ENCODE measurements at regions not wholly inside any gene's neighbourhood (a gene's known extent, or its start where the extent isn't known, plus 50 kb on each side); places are given as distances from the start of the nearest gene placed in this dataset.

- TF ChIP-seq CTCF (IDR thresholded peaks at IDR 0.05) (no peak), EP300 (IDR thresholded peaks at IDR 0.05) (no peak), POLR2AphosphoS5 (IDR thresholded peaks at IDR 0.05) (no peak), POLR2A (IDR thresholded peaks at IDR 0.05) (no peak)
- WGBS, result 75% methylated on average over 3 of the region's 3 CpGs
- H3K27ac ChIP-seq, result no peak overlapping the region
- no peak for DNase-seq (ENCODE audit: low spot score in 2 of 2)
- no peak overlapping the region for H3K4me3 ChIP-seq
- H3K9me3 ChIP-seq, result no peaks in the 10 kb centered on the region
- no peaks in the 10 kb centered on the region for H3K4me1 ChIP-seq
- H3K36me3 ChIP-seq, result no peaks in the 10 kb centered on the region
- peaks cover 7% of the 10 kb centered on the region for H3K27me3 ChIP-seq
These were observed 319.1 kb downstream of the TRIB2 start for GRCh38 chr2:13035866-13036265.

GRCh38 chr2:13040043-13040442, 323.3 kb downstream of the TRIB2 start:
- H3K9me3 ChIP-seq, result no peaks in the 10 kb centered on the region
- 69% methylated on average over 7 of the region's 13 CpGs for WGBS

GRCh38 chr2:13046557-13047165, 329.9 kb downstream of the TRIB2 start:
- Histone ChIP-seq H3K27ac (no peak overlapping the region), H3K4me3 (no peak overlapping the region), H3K27me3 (no peaks in the 10 kb centered on the region), H3K4me1 (no peaks in the 10 kb centered on the region), H3K9me3 (no peaks in the 10 kb centered on the region), H3K36me3 (no peaks in the 10 kb centered on the region)
- 50% methylated on average over 2 of the region's 2 CpGs for WGBS
- no peak for TF ChIP-seq POLR2AphosphoS5 (IDR thresholded peaks at IDR 0.05)
- TF ChIP-seq POLR2A (IDR thresholded peaks at IDR 0.05), result no peak
- TF ChIP-seq CTCF (IDR thresholded peaks at IDR 0.05), result peak in 1 of 2 donors; percentile 25
- no peak for DNase-seq (ENCODE audit: low spot score in 2 of 2)

More at GRCh38 chr2:13040043-13040442, 323.3 kb downstream of the TRIB2 start:
- Histone ChIP-seq H3K27ac (no peak overlapping the region), H3K4me3 (no peak overlapping the region), H3K36me3 (no peaks in the 10 kb centered on the region), H3K27me3 (peaks cover 7% of the 10 kb centered on the region), H3K4me1 (no peaks in the 10 kb centered on the region)
- DNase-seq (ENCODE audit: low spot score in 2 of 2), result peak in 1 of 2 donors; percentile 53
- TF ChIP-seq POLR2AphosphoS5 (IDR thresholded peaks at IDR 0.05) (no peak), POLR2A (IDR thresholded peaks at IDR 0.05) (no peak), EP300 (IDR thresholded peaks at IDR 0.05) (no peak), CTCF (IDR thresholded peaks at IDR 0.05) (no peak)

- no peaks in the 10 kb centered on the region for H3K9me3 ChIP-seq
- H3K27me3 ChIP-seq, result peaks cover 4% of the 10 kb centered on the region
- H3K4me1 ChIP-seq, result no peaks in the 10 kb centered on the region
- TF ChIP-seq POLR2A (IDR thresholded peaks at IDR 0.05) (no peak), EP300 (IDR thresholded peaks at IDR 0.05) (no peak), POLR2AphosphoS5 (IDR thresholded peaks at IDR 0.05) (no peak)
- H3K36me3 ChIP-seq, result no peaks in the 10 kb centered on the region
- no peak overlapping the region for H3K4me3 ChIP-seq
- DNase-seq (ENCODE audit: low spot score in 2 of 2), result no peak
- H3K27ac ChIP-seq, result no peak overlapping the region
These were observed 334.0 kb downstream of the TRIB2 start for GRCh38 chr2:13050764-13051163.

GRCh38 chr2:13052547-13052946, 335.8 kb downstream of the TRIB2 start:
- Histone ChIP-seq H3K4me1 (no peaks in the 10 kb centered on the region), H3K9me3 (no peaks in the 10 kb centered on the region), H3K36me3 (no peaks in the 10 kb centered on the region), H3K27ac (no peak overlapping the region), H3K4me3 (no peak overlapping the region), H3K27me3 (peaks cover 4% of the 10 kb centered on the region)
- TF ChIP-seq POLR2A (IDR thresholded peaks at IDR 0.05), result no peak
- no peak for DNase-seq (ENCODE audit: low spot score in 2 of 2)
- 31% methylated on average over 4 of the region's 4 CpGs for WGBS

GRCh38 chr2:13056259-13056843, 339.6 kb downstream of the TRIB2 start:
- peak in 1 of 2 donors; percentile 27 for TF ChIP-seq CTCF (IDR thresholded peaks at IDR 0.05)
- no peak for TF ChIP-seq POLR2AphosphoS5 (IDR thresholded peaks at IDR 0.05)
- no peak for TF ChIP-seq POLR2A (IDR thresholded peaks at IDR 0.05)
- no peak for DNase-seq (ENCODE audit: low spot score in 2 of 2)
- WGBS, result 34% methylated on average over 3 of the region's 3 CpGs

More at GRCh38 chr2:13056259-13056843, 339.6 kb downstream of the TRIB2 start:
- Histone ChIP-seq H3K4me3 (no peak overlapping the region), H3K27ac (no peak overlapping the region), H3K4me1 (no peaks in the 10 kb centered on the region), H3K27me3 (peaks cover 4% of the 10 kb centered on the region), H3K9me3 (no peaks in the 10 kb centered on the region), H3K36me3 (no peaks in the 10 kb centered on the region)

All from suprapubic skin (tissue), 4 donors.